GM19452 (cell line): ENCODE measurements at regions not wholly inside any gene's neighbourhood (a gene's known extent, or its start where the extent isn't known, plus 50 kb on each side); places are given as distances from the start of the nearest gene placed in this dataset.
"Not testable (repeated sequence)": the region's sequence is repeated elsewhere in the genome, so short reads cannot be mapped to it uniquely, and the experiment has no call there.

Experiments used
- ATAC-seq: cut with Tn5 transposase; IDR thresholded peaks from one replicate; pipeline ENCODE4 v1.9.1; 2021; ENCODE audit not compliant: unreplicated experiment

DNA sequence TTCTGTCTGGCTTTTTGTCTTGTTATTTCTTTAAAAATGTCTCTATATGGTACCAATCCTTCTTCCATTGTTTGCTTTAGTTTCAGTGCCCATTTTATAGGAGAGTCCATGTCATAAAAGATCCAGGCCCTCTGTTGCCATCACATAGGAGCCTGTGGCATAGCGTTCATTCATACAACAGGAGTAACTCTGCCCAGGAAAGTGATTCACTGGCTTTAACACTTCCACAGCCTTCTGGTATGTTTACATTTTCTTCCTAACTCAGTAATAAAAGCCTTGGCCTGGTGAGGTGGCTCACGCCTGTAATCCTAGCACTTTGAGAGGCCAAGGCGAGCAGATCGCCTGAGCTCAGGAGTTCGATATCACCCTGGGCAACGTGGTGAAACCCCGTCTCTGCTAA is 519.3 kb upstream of the PTGER4 start:
- no peak for ATAC-seq

DNA sequence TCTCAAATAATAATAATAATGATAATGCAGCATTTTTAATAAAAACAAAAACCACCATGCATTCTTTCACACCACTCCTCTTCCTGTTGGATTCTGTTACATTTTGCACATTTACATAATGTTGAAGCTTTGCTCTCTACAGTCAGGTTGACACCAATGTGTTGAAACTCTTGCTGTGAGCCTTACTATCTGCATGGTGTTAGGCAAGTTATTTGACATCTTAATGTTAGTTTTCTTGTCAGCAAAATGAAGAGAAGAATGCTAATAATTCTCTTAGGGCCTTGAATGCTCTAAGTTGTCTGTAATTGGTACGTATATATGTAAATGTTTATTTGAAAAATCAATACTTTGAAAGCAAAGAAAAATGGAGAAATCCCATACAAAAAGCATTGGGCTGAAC is 525.5 kb upstream of the PTGER4 start:
- no peak for ATAC-seq

DNA sequence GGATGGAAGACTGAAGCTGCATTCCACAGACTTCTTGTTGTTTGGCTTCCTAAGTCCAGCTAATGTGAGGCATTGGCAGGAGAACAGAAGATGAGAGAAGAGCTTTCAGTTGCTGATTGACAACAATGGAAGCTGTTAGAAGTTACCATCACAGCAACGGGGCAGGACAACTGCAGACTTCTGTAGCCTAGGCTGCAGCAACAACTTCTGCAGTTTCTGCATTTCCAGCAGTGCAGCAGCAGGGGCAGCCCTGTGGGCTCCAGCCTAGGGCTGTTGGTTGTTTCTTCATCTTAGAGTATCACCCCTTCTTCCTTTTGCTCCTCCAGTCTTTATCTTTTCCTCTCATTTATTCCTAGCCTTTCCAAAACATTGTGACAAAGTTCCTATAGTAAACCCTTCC is 528.8 kb upstream of the PTGER4 start:
- no peak for ATAC-seq

DNA sequence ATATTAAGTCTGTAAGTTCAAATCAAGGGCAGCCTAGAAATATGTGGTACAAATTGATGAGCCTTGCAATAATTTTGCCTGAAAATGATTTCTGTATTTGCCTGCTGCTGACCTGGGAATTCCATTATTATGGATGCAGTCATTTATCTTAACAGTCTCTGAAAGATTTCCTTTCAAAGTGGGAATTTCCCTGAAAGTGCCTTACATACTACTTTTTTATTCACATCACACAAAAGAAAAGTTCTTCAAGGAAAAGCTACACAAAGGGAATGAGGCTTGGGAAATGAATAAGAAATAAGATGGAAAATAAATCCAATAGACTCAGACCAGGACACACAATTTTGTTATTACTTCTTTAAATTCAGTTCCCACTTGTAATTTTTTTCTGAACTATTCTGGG is 537.8 kb upstream of the PTGER4 start:
- ATAC-seq = no peak

DNA sequence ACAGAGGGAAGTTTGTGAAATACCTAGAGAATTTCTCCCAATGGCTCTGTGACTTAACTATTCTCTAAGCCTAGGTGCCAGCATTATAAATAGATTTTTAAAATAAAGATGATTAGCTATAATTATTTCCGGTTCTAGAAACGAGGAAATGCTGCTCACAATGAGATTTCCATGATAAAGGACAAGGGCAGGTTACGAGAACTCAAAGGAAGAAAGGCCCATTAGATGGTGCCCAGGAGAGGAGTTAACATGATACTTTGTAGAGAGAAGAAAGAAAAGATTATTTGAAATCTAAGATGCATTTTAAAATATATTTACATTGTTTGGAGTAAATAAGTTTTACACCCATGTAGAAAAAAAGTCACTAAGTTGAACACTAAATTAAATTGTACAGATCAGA is 538.3 kb upstream of the PTGER4 start:
- ATAC-seq = no peak

DNA sequence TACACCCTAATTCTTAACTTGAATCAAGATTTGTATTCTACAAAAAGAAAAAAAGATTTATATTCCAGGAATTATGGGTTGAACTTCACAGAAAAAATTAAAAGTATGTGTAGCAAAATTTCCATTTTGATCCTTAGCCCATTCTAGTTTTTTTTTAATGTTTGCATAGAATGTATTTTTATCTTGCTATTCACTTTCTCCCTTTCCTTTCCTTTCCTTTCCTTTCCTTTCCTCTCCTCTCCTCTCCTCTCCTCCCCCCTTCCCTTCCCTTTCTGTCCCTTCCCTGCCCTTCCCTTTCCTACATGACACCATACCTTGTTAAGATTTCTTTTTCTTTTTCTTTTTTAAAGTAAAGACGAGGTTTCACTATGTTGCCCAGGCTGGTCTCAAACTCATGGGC is 542.5 kb upstream of the PTGER4 start:
- no peak for ATAC-seq

DNA sequence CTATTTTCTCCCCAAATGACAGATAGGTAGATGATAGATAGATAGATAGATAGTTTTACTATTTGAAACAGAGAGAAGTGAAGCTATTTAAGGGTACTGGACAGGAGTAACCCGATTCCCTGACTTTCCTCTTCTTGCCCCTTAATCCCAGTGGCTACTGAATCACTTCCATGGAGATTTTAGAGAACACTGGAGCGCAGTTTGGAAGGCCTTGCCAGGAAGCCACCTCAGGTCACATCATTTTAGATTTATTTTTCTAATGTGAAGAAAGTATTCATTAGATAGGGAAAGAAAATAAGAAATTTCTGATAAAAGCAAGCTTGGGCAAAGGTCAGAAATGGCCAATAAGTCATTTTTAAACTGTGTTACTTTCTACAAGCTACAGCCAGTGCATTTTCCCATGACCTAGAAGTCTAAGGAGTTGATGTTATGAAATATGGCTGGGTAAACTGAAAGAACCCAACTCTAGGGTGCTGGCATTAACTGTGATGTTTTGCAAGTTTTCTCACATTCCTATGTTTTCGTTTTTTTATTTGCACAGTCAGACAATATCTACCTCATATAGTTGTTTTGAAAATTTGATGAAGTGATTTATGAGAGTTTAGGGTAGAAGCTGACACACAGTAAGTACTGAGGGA is 544.7 kb upstream of the PTGER4 start:
- no peak for ATAC-seq

DNA sequence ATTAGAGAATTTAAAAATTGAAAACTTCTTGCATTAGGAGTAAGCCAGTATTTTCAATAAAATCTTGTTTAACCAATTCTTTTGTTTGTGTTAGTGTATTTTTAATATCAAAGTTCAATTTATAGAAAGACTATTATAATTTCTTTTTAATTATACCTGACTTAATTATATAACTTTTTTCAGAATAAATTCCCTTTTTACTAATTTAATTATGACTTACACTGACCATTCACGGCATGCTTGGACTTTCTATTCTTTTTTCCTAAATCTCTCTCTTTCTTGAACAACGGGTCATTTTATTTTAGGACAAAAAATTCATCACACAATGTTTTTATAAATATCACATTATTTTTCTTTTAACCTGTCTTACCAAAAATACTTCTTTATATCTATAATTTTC is 555.3 kb upstream of the PTGER4 start:
- ATAC-seq = no peak

DNA sequence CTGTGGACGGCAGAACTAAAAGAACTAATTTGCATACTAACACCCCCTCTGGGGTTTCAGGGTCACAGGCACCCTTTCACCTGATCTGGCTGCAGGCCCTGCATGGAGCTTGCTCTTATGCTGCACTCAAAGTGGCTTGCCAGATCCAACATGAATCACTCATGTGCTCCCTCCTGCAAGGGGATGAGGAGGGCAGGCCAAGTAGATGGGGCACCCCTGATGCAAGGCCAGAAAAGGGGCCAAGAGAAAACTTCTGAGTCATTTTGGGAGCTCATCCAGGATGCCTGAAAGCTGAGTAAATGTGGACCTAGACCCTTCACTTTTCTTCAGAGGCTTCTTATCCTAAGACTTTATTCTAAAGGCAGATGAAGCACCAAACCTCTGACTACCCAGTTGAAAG is 558.5 kb upstream of the PTGER4 start:
- no peak for ATAC-seq

DNA sequence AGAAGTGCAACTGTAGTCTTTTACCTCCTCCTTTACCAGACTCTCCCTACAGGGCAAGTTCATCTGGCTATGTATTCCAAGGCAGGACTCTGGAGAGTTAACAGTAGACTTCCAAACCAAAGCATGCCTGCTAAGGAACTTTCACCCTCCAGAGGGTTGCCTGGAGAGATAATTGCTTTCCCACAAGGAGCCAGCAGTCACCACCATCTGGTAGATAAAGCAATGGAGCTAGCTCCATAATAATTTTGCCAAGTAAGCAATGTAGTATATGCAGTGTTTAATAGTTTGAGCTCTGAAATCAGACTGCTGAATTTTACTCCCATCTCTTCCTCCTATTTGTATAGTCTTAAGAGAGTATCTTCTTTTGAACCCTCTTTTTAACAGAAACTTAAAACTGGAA is 566.8 kb upstream of the PTGER4 start:
- no peak for ATAC-seq

DNA sequence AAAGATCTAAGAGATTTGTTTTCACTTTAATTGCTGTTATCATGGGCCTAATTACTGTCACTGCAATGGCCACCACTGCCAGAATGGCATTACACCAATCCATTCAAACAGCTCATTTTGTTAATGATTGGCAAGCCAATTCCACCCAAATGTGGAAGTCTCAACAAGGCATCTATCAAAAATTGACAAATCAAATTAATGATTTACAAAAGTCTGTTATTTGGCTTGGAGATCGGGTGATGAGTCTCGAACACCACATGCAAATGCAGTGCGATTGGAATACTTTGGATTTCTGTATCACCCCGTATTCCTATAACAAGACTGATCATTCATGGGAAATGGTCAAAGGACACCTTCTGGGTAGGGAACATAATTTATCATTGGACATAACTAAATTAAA is 568.7 kb upstream of the PTGER4 start:
- ATAC-seq = not testable (repeated sequence)

DNA sequence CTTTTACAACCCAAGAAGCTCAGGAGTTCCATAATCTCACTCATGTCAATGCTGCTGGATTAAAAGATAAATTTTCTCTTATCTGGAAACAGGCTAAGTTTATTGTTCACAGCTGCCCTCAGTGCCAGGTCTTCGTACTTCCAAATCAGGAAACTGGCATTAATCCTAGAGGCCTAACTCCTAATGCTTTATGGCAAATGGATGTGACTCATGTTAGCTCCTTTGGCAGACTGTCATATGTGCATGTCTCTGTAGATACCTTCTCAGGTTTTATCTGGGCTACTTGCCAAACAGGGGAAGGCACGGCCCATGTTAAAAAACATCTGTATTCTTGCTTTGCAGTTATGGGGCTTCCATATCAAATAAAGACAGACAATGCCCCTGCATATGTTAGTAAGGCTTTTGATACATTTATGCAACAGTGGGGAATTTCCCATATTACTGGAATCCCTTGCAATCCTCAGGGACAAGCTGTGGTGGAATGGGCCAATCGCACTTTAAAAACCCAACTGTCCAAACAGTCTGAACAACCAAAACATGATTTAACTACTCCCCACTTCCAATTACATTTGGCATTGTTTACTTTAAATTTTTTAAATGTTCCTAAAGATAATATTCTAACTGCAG is 570.8 kb upstream of the PTGER4 start:
- not testable (repeated sequence) for ATAC-seq

DNA sequence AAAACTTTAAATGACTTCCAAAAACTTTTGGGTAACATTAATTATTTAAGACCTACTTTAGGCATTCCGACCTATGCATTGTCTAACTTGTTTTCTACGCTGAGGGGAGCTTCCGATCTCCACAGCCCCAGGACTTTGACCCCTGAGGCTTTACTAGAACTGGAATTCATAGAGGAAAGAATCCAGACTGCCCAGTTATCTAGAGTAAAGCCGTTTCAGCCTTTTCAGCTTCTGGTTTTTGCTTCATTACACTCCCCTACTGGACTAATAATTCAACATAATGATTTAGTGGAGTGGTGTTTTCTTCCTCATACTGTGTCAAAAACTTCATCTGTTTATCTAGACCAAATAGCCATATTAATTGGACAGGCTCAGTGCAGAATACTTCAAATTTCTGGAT is 571.9 kb upstream of the PTGER4 start:
- ATAC-seq = not testable (repeated sequence)

DNA sequence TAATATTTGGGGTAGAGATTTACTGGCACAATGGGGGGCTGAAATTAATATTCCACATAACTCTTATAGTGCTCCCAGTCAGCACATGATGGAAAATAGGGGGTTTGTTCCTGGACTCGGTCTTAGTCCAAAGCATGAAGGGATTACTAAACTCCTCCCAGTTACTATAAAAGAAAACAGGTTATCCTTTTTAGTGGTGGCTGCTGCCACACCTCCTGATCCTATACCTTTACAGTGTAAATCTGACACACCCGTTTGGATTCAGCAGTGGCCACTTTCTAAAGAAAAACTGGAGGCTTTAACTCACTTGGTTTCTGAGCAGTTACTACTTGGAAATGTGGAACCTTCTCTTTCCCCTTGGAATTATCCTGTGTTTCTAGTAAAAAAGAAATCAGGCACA is 572.9 kb upstream of the PTGER4 start:
- ATAC-seq = no peak

DNA sequence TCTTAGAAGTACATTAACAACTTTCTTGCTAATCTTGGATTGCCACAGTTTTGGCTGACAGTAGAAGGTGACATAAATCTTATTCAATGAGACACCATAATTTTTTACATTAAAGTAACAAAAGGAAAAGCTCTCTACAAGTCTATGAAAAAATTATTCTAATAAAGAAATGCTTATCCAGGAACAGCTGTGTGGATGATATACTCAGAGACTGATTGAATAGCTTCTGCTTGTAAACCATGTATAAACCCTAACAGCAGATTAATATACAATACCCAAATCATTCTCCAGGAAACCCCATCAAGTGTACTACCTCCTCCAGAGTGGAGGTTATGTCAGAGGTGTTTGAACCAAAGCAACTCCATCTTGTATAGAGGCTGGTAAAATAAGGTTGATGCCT is 581.4 kb upstream of the PTGER4 start:
- ATAC-seq = no peak

DNA sequence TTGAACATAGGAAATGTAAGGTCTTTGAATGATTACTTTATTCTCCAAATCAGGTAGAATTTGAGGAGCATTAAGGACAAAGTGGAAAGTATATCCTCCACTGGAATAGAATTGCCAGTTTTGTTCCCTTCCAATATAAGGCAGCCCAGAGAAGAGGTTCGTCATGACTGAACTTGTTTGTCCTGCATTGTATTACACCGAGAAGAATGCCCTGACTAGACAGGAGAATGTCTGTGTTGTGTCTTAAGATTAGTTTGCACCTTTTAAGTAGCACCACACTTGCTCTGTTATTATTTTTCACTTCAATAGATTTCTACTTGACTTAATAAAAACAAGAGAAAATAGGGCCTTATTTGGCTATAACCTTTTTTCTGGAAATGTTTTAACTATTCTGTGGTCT is 586.2 kb upstream of the PTGER4 start:
- no peak for ATAC-seq

DNA sequence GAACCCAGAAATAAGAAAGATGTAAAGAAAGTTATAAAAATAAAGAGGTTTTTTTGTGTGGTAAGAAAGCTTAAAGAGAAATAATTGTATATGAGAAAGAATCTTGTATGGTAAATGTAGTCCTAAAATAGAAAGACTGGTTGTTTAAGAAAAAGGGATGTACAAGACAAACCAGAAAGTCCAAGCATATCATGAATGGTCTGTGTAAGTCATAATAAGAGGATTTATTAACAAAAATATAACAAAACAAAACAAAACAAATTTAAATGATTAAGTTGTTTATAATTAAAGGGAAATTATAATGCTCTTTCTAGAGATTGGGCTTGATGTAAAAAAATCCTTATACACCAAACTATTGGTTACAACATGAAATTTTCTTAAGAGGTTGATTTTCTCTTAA is 590.4 kb upstream of the PTGER4 start:
- no peak for ATAC-seq

DNA sequence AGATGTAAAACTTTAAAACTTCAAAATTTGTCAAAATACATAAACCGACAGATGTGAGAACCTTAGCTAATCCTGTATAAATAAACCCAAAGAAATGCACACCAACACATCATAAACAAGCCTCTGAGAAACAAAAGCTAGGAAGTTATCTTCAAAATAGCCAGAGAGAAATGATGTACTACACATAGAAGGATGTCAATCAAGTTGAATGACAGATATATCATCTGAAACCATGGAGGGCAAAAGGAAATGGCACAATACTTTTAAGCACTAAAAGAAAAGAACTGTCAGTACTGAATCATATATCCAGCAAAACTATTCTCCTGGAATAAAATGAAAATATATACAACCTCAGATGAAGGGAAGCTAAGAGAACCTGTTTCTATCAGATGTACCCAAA is 595.1 kb upstream of the PTGER4 start:
- ATAC-seq = no peak

DNA sequence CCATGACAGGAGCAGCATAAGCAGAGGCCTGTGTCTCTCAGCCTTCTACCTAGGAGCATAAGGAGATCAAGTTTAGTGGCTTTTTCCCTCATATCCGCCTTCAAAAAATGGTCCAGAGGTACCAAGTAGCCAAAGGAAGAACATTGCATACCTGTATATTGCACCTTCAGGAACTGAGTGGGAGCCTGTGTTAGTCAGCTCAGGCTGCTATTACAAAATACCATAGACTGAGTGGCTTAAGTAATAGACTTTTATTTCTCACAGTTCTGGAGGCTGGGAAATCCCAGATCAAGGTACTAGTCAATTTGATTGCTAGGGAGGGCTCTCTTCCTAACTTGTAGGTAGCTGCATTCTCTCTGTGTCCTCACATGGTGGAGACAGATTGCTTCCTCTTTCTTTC is 597.4 kb upstream of the PTGER4 start:
- ATAC-seq = no peak

DNA sequence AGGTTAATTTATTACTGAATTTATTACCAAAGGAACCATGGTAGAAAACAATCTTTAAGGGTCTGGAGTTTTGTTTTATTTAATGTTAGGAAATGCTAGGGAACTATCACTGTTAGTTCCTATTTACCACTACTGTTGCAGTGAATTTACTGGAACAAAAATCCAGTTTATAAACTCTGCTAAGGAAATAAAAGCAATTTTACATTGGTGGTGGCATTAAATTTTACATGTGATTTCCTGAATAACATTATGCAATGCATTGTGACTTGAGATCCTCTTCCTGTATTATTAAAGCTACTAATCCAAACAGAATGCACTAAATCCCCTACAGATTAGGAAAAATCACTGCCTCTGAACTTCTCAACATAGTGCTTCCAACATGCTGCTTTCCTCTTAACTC is 599.5 kb upstream of the PTGER4 start:
- no peak for ATAC-seq

DNA sequence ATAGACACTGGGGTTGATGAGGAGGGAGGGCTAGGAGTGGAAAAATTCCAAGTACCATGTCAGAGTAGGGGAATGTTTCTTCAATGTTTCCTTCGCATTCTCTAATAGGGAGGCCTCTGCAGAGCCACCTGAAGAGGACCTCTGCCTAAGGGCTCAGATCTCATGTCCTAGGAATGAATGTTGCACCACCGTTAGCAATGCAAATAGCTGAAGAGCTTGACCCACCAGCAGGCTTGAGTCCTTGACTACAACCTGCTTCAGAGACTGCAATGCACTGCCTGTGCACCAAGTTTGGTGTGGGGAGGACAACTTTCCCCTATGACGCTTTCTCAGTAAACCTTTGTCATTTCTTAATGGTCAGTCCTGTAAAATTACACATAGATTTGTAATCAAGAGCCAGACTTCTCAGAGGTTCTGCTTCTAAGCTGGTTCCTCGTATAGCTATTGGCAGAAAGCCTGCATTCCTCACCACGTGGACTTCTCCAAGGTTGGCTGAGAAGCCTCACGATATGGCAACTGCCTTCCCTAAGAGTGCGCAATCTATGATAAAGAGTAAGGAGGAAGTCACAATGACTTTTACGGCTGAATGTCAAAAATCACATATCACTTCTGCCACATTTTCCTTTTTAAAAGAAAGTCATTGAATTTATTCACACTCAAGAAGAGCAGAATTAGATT is 600.7 kb upstream of the PTGER4 start:
- no peak for ATAC-seq

DNA sequence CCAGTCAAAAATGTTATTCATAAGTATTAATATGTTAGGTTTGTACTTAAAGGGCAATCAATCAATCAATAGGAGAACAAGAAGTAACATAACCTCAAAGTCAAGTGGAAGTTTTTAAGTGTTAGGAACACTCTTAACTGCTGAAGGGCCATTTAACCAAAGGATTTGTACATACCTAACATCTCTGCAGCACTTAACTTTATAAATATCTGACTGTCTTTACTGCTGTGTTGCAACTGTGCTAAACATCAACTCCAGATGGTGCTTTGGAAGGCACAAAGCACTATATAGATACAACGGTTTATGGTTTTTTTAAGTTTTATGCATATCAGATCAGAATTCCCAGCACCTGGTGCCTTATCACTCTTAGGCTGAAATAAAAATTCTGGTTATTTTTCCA is 604.9 kb upstream of the PTGER4 start:
- no peak for ATAC-seq

DNA sequence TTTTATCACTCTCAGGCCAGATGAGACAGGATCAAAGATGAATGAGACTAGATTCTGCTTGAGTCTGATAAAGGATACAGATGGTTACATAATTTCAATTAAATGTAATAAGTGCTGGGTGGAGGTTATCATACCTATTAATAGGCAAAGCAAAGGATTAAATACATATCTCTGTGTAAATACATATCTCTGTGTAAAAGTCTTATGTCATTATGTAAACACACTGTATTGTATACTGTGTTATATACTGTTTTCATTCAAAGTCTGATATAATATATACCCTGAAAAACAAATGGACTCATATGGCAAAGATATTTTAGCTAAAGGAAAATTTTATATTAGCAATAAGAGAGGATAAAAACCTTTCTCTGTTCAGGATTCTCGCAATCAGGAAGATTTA is 605.8 kb upstream of the PTGER4 start:
- no peak for ATAC-seq
